ENCODE measurements at regions not wholly inside any gene's neighbourhood (a gene's known extent, or its start where the extent isn't known, plus 50 kb on each side); places are given as distances from the start of the nearest gene placed in this dataset.
"Not testable (repeated sequence)": the region's sequence is repeated elsewhere in the genome, so short reads cannot be mapped to it uniquely, and the experiment has no call there.

DNA sequence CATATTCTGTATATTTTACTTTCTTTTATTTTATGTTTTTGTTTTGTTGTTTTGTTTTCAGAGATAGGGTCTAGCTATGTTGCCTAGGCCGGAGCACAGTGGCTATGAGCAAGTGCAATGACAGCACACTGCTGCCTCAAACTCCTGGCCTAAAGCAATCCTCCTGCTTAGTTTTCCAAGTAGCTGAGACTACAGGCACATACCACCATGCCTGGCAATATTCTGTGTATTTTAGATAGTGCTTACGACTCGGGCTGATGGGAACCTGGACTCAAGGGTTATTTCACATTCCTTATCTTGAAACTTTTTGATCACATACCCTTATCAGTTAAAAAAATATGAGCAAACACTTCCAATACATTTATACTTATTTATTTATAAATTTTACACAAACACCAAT lies 119.0 kb upstream of the STARD4 start:
- no peak for DNase-seq (ENCODE audit: low spot score)

DNA sequence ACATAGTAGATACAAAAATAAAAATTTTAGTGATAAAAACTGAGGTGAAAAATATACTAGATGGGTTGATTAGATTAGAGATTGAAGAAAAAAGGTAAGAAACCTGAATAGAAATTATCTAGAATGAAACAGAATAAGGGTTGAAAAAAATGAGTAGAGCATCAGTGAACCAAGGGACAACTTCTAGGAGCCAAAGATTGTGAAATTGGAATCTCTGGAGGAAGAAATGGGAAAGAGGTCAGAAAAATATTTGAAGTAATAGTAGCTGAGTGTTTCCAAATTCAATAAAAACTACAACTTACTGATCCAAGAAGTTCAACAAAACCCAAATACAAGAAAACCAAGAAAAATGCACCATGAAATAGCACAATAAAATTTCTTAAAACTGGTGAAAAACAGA lies 116.6 kb upstream of the STARD4 start:
- DNase-seq (ENCODE audit: low spot score): no peak

DNA sequence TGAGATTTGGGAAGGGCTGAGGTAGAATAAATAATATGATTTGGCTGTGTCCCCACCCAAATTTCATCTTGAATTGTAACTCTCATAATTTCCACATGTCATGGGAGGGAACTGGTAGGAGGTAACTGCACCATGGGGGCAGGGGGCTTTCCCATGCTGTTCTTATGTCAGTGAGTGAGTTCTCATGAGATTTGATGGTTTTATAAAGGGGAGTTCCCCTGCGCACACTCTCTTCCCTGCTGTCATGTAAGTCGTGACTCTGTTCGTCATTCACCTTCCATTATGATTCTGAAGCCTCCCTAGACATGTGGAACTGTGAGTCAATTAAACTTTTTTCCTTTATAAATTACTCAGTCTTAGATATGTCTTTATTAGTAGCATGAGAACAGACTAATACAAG lies 115.5 kb upstream of the STARD4 start:
- DNase-seq (ENCODE audit: low spot score): no peak

DNA sequence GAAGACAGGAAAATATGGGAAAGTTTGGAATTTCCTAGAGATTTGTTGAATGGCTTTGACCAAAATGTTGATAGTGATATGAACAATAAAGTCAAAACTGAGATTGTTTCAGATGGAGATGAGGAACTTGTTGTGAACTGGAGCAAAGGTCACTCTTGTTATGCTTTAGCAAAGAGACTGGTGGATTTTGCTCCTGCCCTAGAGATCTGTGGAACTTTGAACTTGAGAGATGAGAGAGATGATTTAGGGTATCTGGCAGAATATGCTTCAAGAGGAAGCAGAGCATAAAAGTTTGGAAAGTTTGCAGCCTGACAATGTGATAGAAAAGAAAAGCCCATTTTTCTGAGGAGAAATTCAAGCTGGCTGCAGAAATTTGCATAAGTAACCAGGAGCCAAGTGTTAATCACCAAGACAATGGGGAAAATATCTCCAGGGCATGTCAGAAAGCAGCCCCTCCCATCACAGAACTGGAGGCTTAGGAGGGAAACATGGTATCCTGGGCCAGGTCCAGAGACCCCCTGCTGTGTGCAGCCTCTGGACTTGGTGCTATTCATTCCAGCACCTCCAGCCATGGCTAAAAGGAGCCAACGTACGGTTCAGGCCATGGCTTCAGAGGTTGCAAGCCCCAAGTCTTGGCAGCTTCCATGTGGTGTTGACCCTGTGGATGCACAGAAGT lies 114.3 kb upstream of the STARD4 start:
- DNase-seq (ENCODE audit: low spot score): no peak

- DNase-seq (ENCODE audit: low spot score): no peak
Observed at GRCh38 chr5:111618623-111619271, 106.4 kb upstream of the STARD4 start.

DNA sequence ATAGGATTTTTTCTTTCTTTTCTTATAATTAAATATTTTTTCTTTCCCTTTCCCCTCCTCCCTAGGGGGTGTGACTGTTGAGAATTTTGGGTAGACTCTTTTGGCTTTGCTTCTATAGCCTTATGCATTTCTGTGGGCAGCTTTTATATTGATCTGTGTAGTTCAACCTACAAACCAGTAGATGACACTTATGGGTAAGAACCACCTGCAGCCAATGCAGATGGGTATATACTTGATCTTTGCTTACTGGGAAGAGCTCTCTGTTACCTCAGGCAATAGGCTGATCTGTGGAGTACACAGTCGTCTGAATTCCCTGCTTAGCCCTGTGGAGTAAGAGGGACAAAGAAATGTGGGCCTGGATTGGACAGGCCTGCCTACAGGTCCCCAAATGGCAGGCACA lies 102.7 kb upstream of the STARD4 start:
- no peak for DNase-seq (ENCODE audit: low spot score)

GRCh38 chr5:111612013-111612630 lies 99.8 kb upstream of the STARD4 start:
- not testable (repeated sequence) for DNase-seq (ENCODE audit: low spot score)

DNA sequence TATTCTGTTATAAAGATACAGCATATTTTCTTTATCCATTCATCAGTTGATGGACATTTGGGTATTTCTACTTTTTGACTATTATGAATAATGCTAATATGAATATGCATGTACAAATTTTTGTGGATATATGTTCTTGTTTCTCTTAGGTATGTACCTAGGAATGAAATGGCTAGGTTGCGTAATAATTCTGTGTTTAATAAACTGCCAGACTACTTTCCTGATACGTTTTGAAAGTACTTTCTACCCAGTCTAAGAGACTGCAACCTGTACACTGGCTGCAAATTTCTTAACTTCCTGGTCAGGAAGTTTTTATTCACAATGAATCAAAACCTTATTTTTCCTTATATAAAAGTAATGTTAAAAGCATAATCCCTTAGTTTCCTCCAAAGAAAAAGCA lies 93.9 kb upstream of the STARD4 start:
- no peak for DNase-seq (ENCODE audit: low spot score)

DNA sequence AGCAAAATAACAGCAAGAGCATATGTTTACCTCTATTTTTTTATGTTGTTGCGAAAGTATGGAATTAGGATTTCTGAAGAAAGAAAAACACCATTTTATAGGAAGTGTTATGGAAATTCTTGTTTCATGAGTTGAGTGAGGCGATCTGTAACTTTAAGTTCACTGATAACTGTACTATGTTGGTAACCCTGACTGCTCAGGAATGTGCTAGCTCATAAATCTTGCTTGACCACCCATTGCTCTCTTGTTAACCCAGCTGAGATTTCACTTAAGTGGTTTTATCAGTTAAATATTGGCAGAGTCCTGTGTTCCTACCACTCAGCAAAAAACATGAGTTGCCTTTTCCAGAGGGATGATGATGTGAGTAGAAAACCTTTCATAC lies 91.1 kb upstream of the STARD4 start:
- DNase-seq (ENCODE audit: low spot score): no peak

DNA sequence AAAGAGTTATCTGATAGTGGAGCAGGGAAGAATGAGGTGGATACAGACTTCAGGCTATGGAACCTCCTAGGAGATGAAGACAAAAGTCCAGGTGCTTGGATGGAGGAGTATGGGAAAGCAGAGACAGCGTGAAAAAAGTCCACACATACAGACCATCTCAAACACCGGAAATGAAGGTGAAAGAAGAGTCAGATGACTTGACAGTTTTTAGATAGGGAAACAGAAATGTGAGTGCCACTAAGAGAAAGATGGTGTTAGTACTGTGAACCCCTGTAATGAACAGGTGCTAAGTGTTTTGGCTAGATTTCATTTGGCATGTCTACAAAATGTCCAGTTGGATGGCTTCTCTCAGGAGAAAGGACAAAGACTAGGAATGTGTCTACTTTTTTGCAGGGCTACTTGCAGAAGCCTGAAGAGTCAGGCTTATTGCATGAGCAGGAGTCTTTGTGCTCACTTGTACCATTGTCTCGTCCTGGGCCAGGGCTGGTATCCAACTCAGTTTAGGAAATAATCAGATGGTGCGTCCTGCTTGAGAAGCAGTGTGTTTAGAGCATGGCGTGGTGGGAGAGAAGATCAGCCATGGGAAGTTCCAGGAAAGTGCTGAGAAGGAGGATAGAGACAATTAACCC lies 90.6 kb upstream of the STARD4 start:
- DNase-seq (ENCODE audit: low spot score): no peak

GRCh38 chr5:111598996-111599395 lies 86.7 kb upstream of the STARD4 start:
- no peak for DNase-seq (ENCODE audit: low spot score)

DNA sequence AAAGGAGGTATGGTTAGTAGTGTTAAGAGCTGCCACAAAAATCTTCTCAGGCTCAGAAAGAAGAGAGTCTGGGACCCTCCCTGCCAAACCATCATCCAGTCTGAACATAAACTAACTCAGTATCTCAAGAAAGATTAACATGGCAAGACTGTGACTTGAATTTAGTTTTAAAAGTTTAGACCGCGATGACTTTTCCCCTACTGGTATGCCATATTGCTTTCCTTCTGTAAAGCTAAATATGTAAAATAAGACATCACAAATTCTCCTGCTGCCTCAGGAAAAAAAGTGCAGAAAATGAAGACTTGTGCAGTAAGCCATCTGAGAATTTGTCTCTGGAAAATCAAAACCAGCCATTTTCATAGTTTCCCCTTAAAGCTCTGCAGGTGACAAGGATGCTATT lies 85.2 kb upstream of the STARD4 start:
- no peak for DNase-seq (ENCODE audit: low spot score)

DNA sequence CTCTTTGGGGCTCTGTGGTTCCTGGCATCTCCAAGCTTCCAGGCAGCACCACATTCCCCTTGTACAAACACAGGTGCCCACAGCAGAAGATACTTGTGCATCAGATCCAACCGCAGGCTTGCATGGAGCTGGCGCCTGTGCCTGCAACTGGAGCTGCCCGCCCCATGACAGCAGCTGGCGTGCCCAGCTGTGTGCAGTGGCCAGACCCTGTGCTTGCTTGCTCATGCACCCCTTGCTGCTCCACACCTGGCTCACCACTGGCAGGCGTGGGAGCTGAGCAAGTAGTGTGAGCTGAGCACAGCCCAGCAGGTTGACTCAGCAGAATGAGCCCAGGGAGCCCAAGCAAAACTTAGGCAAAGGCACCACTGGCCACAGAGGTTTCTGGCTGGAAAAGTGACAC lies 84.4 kb upstream of the STARD4 start:
- DNase-seq (ENCODE audit: low spot score): no peak

- no peak for DNase-seq (ENCODE audit: low spot score)
Observed at GRCh38 chr5:111595425-111595824, 83.1 kb upstream of the STARD4 start.

DNA sequence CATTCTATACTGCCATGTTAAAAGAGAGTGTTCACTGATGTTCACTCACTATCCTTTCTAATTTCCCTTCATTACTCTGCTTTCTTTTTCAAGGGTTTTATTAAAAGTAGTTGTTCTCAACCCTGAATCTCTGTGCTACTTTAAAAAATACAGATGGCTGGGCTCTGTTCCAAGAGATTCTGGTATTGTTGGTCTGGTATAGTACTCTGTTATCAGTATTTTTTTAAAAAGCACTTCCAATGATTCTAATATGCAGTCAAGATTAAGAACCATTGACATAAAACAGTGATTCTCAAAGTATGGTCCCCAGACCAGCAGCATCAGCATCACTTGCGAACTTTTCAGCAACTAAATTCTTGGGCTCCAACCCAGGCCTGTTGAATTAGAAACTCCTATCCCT lies 77.0 kb upstream of the STARD4 start:
- DNase-seq (ENCODE audit: low spot score): no peak

DNA sequence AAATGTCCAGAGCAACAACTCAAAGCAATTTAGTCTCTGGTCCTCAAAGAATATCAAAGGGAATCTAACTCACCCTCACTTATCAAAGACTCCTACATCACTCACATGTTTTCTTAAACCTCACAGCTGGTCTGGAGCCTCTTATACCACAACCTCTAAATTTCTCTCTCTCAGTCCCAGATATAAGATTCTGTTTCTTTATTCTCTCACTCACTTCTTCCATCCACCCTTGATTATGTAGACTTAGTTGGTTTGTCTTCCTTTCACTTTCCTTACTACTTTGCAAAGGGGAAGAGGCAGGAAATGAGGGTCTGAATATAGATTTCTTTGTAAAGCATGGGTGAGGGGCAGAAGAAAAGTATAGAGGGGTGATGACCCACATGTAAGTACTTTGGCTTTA lies 75.4 kb upstream of the STARD4 start:
- no peak for DNase-seq (ENCODE audit: low spot score)

- no peak for DNase-seq (ENCODE audit: low spot score)
Observed at GRCh38 chr5:111585946-111586345, 73.6 kb upstream of the STARD4 start.

DNA sequence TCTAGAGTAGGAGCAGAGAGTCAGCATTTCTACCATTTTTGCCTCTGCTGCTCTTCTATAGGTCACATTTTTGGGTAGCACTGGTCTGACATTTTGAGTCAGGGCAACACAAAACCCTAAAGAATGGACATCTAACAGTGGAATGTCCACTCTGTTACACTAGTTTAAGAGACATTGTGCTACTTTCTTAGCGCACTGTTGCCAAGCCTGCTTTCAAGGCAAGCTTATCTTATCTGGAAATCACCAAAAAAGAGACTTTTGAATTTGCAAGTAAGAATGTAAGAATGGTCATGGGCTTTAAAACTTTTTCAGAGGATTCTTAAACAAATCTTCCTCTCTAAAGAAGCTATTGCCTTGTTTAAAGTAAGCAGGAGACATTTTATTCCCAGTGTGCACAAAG lies 73.0 kb upstream of the STARD4 start:
- no peak for DNase-seq (ENCODE audit: low spot score)

DNA sequence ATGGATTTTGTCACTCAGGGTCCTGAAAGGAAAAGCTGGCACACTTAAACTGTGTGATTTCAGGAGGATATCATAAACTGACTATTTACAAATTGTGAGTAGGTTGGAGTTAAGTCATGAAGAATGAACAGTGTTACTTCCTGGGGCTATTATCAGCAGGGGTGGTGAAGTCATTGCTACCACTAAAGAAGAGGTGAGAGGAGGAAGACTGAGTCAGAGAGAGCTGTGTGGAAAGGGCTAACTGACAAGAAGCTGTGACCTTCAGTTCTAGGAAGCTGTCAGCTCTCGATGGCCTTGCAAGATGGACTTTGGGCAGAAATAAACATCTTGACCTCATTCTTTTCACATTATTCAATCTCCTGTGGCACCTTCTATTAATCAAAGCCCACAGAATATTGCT lies 72.3 kb upstream of the STARD4 start:
- DNase-seq (ENCODE audit: low spot score): peak; percentile 86

- no peak for DNase-seq (ENCODE audit: low spot score)
Observed at GRCh38 chr5:111583758-111584203, 71.4 kb upstream of the STARD4 start.

DNA sequence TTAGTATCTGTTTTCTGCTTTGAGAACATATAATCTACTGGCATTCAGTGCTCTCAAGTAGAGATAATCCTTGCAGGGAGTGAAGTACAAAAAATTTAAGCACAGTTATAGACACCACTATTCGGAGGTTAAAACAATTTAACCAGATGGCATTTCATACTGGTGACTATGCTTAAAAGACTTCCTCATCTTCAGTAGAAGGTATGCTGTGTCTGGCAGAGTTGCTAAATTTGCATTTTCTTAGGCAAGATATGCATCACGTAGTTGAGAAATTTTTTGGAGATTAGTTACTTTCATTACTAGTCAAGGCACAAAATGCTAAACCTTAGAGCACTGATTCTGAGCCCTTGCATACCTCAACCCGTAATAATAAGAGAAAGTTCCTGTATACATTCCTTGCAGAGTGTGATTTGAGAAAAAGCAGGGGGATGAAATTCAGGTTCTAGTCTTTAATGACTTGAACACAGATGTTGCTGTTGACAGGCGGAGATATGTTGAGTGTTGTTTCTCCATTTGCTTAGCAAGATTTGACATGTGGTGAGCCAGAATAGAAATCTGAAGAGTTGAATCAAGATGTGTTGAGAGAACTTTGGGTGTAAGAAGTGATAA lies 70.8 kb upstream of the STARD4 start:
- DNase-seq (ENCODE audit: low spot score): no peak

DNA sequence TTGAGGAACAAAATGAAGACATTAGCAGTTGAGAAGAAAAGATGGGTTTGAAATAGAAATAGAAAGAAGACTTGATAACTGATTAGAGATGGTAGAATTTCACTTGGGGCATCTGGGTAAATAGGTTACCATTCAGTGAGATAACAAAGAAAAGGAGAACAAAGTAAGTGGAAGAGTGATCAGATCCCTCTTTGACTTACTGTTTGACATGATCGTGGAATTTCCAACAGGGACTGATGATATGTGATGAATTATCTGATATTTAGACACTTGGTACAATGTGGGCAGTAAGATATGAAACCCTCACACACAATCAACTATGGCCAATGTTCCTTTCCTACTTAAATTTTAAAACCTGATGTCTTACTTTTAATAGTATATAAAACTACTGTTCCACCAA lies 70.1 kb upstream of the STARD4 start:
- DNase-seq (ENCODE audit: low spot score): no peak

DNA sequence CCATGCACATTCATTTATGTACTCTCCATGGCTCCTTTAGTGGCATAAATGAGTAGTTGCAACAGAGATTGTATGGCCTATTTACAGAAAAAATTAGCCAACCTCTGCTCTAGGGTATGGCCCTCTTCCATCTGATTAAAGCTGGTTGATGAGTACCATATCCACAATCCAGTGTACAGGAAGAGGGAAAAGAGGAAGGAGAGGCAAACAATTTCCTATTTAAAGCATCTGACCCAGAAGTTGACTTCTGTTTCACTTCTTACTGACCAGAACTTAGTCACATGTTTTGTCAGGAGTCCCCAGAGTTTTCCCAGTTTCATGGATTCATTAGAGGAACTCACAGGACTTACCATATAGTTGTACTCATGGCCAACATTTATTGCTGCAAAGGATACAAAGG lies 68.6 kb upstream of the STARD4 start:
- no peak for DNase-seq (ENCODE audit: low spot score)
